ENCODE measurements at regions not wholly inside any gene's neighbourhood (a gene's known extent, or its start where the extent isn't known, plus 50 kb on each side); places are given as distances from the start of the nearest gene placed in this dataset.

DNA sequence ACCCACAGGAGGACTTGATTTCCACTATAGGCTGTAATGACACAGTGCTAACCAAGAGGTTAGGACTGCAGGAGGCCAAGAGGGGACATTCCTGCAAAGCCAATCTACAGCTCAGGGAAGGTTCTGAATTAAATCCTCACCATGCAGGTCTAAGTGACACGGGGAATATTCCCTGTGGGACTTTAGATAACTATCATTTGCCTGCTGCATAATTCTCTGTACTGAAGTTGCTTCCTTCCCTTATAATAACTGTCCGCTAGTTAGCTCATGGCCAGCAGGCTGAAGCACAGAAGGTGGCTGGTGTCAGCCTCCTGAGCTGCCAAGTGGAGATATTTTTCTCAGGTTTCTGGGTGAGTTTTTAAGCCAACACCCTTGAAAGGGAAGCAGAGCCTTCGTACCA lies 74.6 kb upstream of the SOX9 start:
- peaks cover 0 to 40% (median 0%) of the 10 kb centered on the region in 4 donors for H3K27me3 ChIP-seq
- H3K36me3 ChIP-seq = no peaks in the 10 kb centered on the region
- no peak overlapping the region for H3K4me3 ChIP-seq
- no peaks in the 10 kb centered on the region for H3K9me3 ChIP-seq
- intact Hi-C loops (cut with DNase I) = no loop called here
- TF ChIP-seq POLR2AphosphoS5 (IDR thresholded peaks at IDR 0.05) = no peak
- no peak for TF ChIP-seq POLR2A (IDR thresholded peaks at IDR 0.05; ENCODE audit: low read depth)
- TF ChIP-seq CTCF (IDR thresholded peaks at IDR 0.05) = no peak
- TF ChIP-seq EP300 (IDR thresholded peaks at IDR 0.05) = no peak
- H3K4me1 ChIP-seq = no peaks in the 10 kb centered on the region
- 93% methylated on average over 3 of the region's 3 CpGs for WGBS
- H3K27ac ChIP-seq (replicated peaks in 1 of 4) = no peak overlapping the region
- DNase-seq (ENCODE audit: extremely low spot score) = no peak

- TF ChIP-seq POLR2A (IDR thresholded peaks at IDR 0.05; ENCODE audit: low read depth) (no peak), POLR2AphosphoS5 (IDR thresholded peaks at IDR 0.05) (no peak), EP300 (IDR thresholded peaks at IDR 0.05) (no peak), CTCF (IDR thresholded peaks at IDR 0.05) (no peak)
- Histone ChIP-seq H3K4me3 (no peak overlapping the region), H3K9me3 (no peaks in the 10 kb centered on the region), H3K4me1 (no peaks in the 10 kb centered on the region), H3K27me3 (peaks cover 0 to 47% (median 0%) of the 10 kb centered on the region in 4 donors), H3K36me3 (no peaks in the 10 kb centered on the region), H3K27ac (replicated peaks in 1 of 4) (no peak overlapping the region)
- WGBS = 76% methylated on average over 14 of the region's 14 CpGs
- DNase-seq (ENCODE audit: extremely low spot score) = no peak
- intact Hi-C loops (cut with DNase I) = no loop called here
Observed at GRCh38 chr17:72046643-72047612, 73.9 kb upstream of the SOX9 start.

DNA sequence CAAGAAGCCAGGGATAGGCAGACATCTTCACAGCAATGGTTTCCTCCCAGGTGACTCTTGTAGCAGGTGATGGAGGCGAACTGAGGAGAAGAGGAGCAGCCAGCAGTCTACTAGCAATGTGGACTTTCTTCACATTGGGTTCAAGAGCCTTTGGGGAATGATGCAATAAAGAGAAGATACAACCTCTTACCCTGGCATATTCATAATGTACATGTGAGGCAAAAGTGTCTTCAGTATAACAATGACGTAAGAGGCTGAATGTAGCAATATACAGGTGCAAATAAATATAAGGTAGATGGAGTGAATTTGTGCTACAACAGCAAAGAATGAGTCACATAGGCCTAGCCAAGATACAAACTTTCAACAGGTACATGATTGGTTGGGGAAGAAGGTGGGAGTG lies 70.9 kb upstream of the SOX9 start:
- Histone ChIP-seq H3K36me3 (no peaks in the 10 kb centered on the region), H3K27me3 (peaks cover 0 to 59% (median 0%) of the 10 kb centered on the region in 4 donors), H3K4me3 (no peak overlapping the region), H3K9me3 (no peaks in the 10 kb centered on the region), H3K27ac (replicated peaks in 1 of 4) (no peak overlapping the region), H3K4me1 (no peaks in the 10 kb centered on the region)
- no peak for DNase-seq (ENCODE audit: extremely low spot score)
- TF ChIP-seq CTCF (IDR thresholded peaks at IDR 0.05) = no peak
- no peak for TF ChIP-seq POLR2A (IDR thresholded peaks at IDR 0.05; ENCODE audit: low read depth)
- TF ChIP-seq POLR2AphosphoS5 (IDR thresholded peaks at IDR 0.05) = no peak
- no peak for TF ChIP-seq EP300 (IDR thresholded peaks at IDR 0.05)
- 92% methylated on average over 2 of the region's 2 CpGs for WGBS
- intact Hi-C loops (cut with DNase I) = no loop called here

DNA sequence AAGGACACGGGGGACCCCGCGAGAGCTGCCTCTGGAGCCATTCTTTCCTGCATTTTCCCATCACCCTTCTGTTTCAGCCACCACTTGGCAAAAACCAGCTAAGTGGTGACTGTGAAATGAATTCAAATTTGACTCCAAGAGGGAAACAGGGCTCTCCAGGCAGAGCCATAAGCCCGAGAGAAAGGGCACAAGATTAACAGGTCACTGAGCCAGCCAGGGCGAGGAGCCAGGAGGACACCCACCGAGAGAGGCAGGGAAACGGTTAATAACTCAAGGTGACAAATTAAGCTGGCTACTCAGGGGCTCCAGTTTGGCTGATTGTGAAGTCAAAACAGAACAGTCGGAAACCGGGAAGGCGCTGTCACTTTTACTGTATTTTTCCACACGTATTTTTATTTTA lies 67.8 kb upstream of the SOX9 start:
- Histone ChIP-seq H3K36me3 (no peaks in the 10 kb centered on the region), H3K27ac (replicated peaks in 1 of 4) (no peak overlapping the region), H3K9me3 (no peaks in the 10 kb centered on the region), H3K27me3 (peaks cover 0 to 46% (median 0%) of the 10 kb centered on the region in 4 donors), H3K4me3 (no peak overlapping the region), H3K4me1 (no peaks in the 10 kb centered on the region)
- intact Hi-C loops (cut with DNase I) = no loop called here
- TF ChIP-seq EP300 (IDR thresholded peaks at IDR 0.05) = no peak
- TF ChIP-seq POLR2AphosphoS5 (IDR thresholded peaks at IDR 0.05) = no peak
- no peak for TF ChIP-seq POLR2A (IDR thresholded peaks at IDR 0.05; ENCODE audit: low read depth)
- TF ChIP-seq CTCF (IDR thresholded peaks at IDR 0.05) = no peak
- no peak for DNase-seq (ENCODE audit: extremely low spot score)
- WGBS = 24% methylated on average over 11 of the region's 11 CpGs
